GM12864 (cell line): ENCODE measurements at regions not wholly inside any gene's neighbourhood (a gene's known extent, or its start where the extent isn't known, plus 50 kb on each side); places are given as distances from the start of the nearest gene placed in this dataset.

Experiments used
- DNase-seq: peaks from one replicate; pipeline ENCODE4 v3.0.0-alpha.2; 2011; ENCODE audit warnings: low read depth
- H3K4me3 ChIP-seq: 2 replicates; pipeline ENCODE4 v1.5.1; 2011; ENCODE audit warnings: mild to moderate bottlenecking, low read depth, low read length, control low read depth
- CTCF ChIP-seq: IDR thresholded peaks from 2 replicates; pipeline ENCODE4 v1.5.1; 2011; ENCODE audit warnings: low read depth, mild to moderate bottlenecking, moderate library complexity, low read length, control low read depth, inconsistent platforms; ENCODE audit errors: missing control alignments

DNA sequence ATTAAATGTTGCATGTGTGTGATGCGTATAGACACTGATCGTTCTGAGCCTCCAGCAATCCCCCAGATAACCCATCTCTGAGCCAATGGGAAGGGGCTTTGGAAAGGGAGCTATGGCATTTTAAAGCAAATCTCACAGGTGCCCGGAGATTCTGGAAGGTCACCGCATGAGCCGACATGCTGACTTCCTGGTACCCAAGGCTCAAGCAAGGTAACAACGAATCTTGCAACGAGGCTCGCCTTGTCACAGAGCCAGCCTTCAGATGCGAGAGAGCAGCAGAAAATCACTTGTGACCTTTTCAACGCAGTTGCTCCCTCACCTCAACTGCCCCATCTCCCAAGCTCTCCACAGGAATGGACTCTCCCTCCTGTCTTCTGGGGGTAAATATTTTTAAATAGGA, 154.8 kb upstream of the CDH5 start:
- no peak for DNase-seq
- H3K4me3 ChIP-seq = no peak overlapping the region
- TF ChIP-seq CTCF = no peak

- no peak overlapping the region for H3K4me3 ChIP-seq
- TF ChIP-seq CTCF = no peak
- no peak for DNase-seq
Observed at GRCh38 chr16:66207883-66208265, 158.6 kb upstream of the CDH5 start.

DNA sequence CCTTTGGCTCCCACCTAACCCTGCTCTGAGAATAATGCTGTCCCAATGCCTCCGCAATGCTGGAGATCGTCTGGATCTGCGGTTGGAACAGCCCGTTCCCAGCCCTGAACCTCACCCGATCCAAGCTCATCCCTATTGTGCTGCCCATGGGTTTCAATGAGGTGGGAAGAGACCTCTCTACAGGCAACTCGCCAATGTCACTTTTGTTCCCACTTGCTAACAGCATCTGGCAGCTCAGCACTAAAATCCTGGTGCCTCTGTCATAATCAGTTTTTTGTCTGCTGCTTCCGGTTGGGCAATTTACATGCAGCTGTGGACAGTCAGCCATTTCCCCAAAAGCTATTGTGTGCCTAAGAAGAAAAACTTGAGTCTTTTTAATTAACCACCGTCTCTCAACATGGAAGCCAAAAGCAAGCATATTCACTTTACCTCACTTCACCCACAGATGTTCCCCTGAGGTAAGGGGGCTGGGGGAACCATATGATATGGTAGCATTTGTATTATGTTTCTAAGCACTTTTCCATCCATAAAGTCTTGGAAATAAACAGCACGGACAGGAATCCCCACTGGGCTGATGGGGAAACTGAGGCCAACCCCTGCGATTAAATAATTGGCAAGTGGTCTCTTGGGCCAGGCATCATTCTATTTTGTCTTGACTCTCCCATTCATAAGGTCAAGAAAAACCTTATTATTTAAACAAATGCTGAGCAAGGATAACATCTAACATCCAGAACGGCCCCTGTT, 159.2 kb upstream of the CDH5 start:
- no peak for DNase-seq
- TF ChIP-seq CTCF = no peak
- no peak overlapping the region for H3K4me3 ChIP-seq

DNA sequence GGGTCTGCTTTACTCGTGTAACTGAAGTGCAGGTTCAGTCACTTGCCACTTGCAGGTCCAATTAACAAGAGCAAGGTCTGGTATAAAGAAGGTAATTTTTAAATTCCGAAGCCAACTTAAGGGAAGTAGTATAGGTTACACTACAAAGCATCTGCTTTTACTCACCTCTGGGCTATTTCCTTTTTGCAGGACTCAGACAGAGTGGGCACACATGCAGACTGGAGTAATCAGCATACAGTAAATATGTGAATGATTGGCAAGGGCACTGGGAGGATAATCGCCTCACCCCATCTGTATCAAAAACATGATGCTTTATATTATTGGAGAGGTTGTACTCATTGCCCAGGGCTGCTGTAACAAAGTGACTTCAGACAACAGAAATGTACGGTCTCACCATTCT, 160.1 kb upstream of the CDH5 start:
- DNase-seq = no peak
- TF ChIP-seq CTCF = no peak
- H3K4me3 ChIP-seq = no peak overlapping the region

DNA sequence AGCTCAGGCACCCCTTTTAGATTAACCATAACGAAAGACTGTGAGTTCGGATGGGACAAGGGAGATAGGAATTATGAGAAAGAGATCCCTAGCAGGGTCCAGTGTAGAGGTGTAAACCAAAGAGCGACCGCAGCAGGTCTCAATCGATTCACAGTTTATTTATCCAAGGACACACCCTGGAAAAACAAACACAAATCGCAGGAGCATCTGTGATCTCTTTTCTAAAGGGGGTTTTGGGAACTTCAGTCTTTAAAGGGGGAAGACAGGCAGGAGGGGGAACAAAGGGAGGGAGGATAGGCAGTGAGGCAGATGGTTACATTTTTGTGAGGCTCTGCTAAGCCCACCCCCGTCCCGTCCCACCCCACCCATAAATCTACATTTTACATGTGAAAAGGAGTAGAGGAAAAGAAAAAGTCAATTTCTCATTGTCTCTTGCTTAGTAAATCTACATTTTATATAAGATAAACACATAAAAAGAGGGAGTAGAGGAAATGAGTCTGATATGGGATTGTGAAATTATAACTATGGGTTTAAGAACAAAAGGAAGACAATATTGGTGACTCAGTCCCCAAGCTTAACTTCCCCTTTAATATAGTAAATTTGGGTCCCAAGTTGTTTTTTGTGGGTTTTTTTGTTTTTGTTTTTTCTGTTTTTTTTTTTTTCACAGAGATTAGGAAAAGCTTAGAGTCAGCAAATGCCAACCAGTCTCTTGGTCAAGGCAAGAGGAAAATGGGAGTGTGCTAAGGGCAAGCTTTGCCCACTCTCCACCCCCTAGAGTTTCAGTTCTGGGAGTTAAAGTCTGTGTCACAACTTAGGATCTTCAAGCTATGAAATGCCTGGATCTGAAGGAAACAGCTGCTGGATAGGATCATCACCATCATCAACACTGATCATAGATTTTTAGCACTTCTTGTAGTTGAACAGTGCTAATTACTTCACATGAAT, 160.9 kb upstream of the CDH5 start:
- no peak for DNase-seq
- no peak for TF ChIP-seq CTCF

GRCh38 chr16:66204756-66205155, 161.7 kb upstream of the CDH5 start:
- no peak overlapping the region for H3K4me3 ChIP-seq
- no peak for TF ChIP-seq CTCF
- no peak for DNase-seq

More for the DNA sequence above, 160.9 kb upstream of the CDH5 start:
- H3K4me3 ChIP-seq = no peak overlapping the region
